H1 (cell line): ENCODE measurements at regions not wholly inside any gene's neighbourhood (a gene's known extent, or its start where the extent isn't known, plus 50 kb on each side); places are given as distances from the start of the nearest gene placed in this dataset.

Source experiments
- BRCA1 ChIP-seq: IDR thresholded peaks from 2 replicates; pipeline ENCODE4 v1.6.1; 2012; ENCODE audit warnings: low read depth, low read length, improper control_type of control experiment
- TF ChIP-seq, protein P1 (sequence below): IDR thresholded peaks from 2 replicates; pipeline ENCODE4 v1.6.1; 2012; ENCODE audit warnings: inconsistent platforms

DNA sequence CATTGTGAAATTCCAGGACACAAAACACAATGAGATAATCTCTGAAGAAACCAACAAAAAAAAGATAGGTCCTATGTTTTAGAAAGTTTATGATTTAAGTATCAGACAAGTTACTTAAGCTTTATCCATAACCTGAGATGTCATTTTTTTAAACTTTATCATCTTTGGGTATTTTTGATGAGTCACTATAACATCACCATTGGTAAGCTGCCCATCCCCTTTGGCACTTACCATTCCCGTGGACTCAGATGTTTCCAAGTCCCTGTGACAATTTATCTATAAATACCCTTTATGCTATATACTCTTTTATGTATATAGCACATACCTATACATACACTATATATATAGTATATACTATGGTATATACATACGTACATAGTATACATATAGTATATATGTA is 198.9 kb upstream of the GEMIN8 start (continued):
- TF ChIP-seq, protein P1, sequence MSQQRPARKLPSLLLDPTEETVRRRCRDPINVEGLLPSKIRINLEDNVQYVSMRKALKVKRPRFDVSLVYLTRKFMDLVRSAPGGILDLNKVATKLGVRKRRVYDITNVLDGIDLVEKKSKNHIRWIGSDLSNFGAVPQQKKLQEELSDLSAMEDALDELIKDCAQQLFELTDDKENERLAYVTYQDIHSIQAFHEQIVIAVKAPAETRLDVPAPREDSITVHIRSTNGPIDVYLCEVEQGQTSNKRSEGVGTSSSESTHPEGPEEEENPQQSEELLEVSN = no peak
- TF ChIP-seq BRCA1 = no peak
